ENCODE measurements at regions not wholly inside any gene's neighbourhood (a gene's known extent, or its start where the extent isn't known, plus 50 kb on each side); places are given as distances from the start of the nearest gene placed in this dataset. TPM values are rescaled to one million over a fixed set of nuclear protein-coding genes. Genes with fewer than 3 reads are reported as not detected.

DNA sequence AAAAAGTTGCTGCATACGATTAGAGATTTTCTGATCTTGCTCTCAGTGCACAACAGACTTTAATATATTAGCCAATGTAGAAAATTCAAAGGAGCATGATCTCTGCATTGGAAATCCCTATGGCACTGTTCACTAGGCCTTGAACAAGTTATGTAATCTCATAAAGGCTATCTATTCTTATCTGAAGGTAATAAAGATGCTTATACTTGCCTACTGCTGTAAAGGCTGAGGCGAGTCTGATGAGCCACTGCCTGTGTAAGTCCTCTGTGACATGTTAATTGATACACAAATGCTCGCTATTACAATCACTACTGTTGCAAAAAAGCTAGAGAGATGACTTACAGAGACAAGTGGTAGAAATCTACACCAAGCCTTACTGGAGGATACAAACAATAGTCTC, 207.4 kb downstream of the EPHA4 start:
- H3K4me3 ChIP-seq (ENCODE audit: low read depth, low read length), result no peak overlapping the region
- TF ChIP-seq, protein P1, sequence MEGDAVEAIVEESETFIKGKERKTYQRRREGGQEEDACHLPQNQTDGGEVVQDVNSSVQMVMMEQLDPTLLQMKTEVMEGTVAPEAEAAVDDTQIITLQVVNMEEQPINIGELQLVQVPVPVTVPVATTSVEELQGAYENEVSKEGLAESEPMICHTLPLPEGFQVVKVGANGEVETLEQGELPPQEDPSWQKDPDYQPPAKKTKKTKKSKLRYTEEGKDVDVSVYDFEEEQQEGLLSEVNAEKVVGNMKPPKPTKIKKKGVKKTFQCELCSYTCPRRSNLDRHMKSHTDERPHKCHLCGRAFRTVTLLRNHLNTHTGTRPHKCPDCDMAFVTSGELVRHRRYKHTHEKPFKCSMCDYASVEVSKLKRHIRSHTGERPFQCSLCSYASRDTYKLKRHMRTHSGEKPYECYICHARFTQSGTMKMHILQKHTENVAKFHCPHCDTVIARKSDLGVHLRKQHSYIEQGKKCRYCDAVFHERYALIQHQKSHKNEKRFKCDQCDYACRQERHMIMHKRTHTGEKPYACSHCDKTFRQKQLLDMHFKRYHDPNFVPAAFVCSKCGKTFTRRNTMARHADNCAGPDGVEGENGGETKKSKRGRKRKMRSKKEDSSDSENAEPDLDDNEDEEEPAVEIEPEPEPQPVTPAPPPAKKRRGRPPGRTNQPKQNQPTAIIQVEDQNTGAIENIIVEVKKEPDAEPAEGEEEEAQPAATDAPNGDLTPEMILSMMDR (IDR thresholded peaks at IDR 0.05; ENCODE audit: insufficient read depth, low read depth, low read length), result no peak
- DNase-seq (ENCODE audit: low read depth), result no peak

Small RNAs in the stretch of these regions (small RNA-seq; reads per million reads assigned to genes)
- gene AC011233.1 (not detected), gene MIR4268 (not detected)
